ENCODE measurements at regions not wholly inside any gene's neighbourhood (a gene's known extent, or its start where the extent isn't known, plus 50 kb on each side); places are given as distances from the start of the nearest gene placed in this dataset.

GRCh38 chr3:151581035-151581434 is 120.2 kb upstream of the IGSF10 start:
- POLR2A ChIA-PET: no interaction called here
- Mint-ChIP-seq H3K9me3 (peaks cover 2% of the 10 kb centered on the region), H3K4me1 (ENCODE audit: low read depth) (no peaks in the 10 kb centered on the region), H3K27ac (no peak overlapping the region), H3K36me3 (ENCODE audit: low read depth) (no peaks in the 10 kb centered on the region), H3K4me3 (no peak overlapping the region), H3K27me3 (peaks cover 3% of the 10 kb centered on the region)
- no peaks in the 10 kb centered on the region for H3K27me3 ChIP-seq (ENCODE audit: control insufficient read depth in 1 of 2, insufficient read depth in 2 of 2, low read length in 2 of 2)
- intact Hi-C loops (cut with DNase I, micrococcal nuclease): no loop called here
- H3K27ac ChIP-seq (ENCODE audit: low read depth in 1 of 2, low read length in 2 of 2): no peak overlapping the region
- ATAC-seq (ENCODE audit: poor library complexity) (no peak), DNase-seq (no peak)
- no peaks in the 10 kb centered on the region for H3K36me3 ChIP-seq (ENCODE audit: insufficient read depth, low read length)
- no peaks in the 10 kb centered on the region for H3K4me1 ChIP-seq (ENCODE audit: insufficient read depth, low read length)
- no peaks in the 10 kb centered on the region for H3K9me3 ChIP-seq (ENCODE audit: control insufficient read depth in 1 of 2, insufficient read depth in 1 of 2, low read length in 2 of 2)
- TF ChIP-seq CTCF (IDR thresholded peaks at IDR 0.05): no peak
- CTCF ChIA-PET: no interaction called here
- no peak overlapping the region for H3K4me3 ChIP-seq (ENCODE audit: low read length)

DNA sequence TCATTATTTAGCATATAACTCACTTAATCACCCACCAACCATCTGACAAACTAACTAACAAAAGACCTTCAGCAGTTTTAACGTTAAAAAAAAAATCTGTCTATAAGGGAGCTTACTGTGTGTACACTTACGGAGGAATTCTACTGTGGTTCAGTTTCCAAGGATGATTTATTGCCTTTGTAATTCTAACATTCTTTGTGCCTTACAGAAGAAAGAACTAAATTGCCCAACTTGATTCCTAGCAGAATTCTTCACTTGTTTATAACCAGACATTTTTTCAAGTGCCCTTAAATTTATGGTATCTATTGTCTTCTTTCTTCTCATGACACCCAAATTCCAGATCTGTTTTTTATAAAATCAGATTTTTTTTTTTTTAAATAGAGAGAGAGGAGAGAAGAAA is 119.7 kb upstream of the IGSF10 start:
- Mint-ChIP-seq H3K27me3 (peaks cover 3% of the 10 kb centered on the region), H3K36me3 (ENCODE audit: low read depth) (no peaks in the 10 kb centered on the region), H3K27ac (no peak overlapping the region), H3K4me1 (ENCODE audit: low read depth) (no peaks in the 10 kb centered on the region), H3K4me3 (no peak overlapping the region), H3K9me3 (peaks cover 2% of the 10 kb centered on the region)
- CTCF ChIA-PET: no interaction called here
- H3K27ac ChIP-seq (ENCODE audit: low read depth in 1 of 2, low read length in 2 of 2): no peak overlapping the region
- H3K27me3 ChIP-seq (ENCODE audit: control insufficient read depth in 1 of 2, insufficient read depth in 2 of 2, low read length in 2 of 2): no peaks in the 10 kb centered on the region
- no peaks in the 10 kb centered on the region for H3K36me3 ChIP-seq (ENCODE audit: insufficient read depth, low read length)
- peaks cover 0 to under 1% of the 10 kb centered on the region in 2 experiments for H3K9me3 ChIP-seq (ENCODE audit: control insufficient read depth in 1 of 2, insufficient read depth in 1 of 2, low read length in 2 of 2)
- POLR2A ChIA-PET: no interaction called here
- intact Hi-C loops (cut with DNase I, micrococcal nuclease): no loop called here
- no peak for TF ChIP-seq CTCF (IDR thresholded peaks at IDR 0.05)
- no peak overlapping the region for H3K4me3 ChIP-seq (ENCODE audit: low read length)
- DNase-seq (no peak), ATAC-seq (ENCODE audit: poor library complexity) (no peak)
- no peaks in the 10 kb centered on the region for H3K4me1 ChIP-seq (ENCODE audit: insufficient read depth, low read length)

DNA sequence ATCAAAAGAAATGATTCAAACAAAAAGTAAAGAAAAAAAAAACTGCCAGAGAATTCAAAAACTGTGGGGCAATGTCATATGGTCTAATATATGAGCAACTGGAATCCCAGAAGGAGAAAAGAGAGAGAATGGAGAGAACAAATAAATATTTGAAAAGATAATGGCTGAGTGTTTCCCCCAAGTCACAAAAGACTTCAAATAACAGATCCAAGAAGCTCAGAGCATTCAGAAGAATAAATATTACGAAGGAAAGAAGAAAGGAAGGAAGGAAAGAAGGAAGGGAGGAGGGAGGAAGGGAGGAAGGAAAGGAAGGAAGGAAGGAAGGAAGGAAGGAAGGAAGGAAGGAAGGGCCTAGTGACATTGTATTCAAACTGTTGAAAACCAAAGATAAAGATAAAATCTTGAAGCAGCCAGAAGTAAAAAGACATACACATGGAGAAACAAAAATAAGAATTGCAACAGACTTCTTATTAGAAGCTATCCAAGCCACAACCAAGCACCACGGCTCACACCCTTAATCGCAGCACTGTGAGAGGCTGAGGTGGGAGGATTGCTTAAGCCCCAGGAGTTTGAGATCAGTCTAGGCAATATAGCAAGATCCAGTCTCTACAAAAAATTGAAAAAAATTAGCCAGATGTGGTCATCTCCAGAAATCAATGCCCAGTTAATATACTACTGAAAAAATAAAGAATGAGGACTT is 118.9 kb upstream of the IGSF10 start:
- ChIA-PET POLR2A (no interaction called here), CTCF (no interaction called here)
- peaks cover 0 to 6% of the 10 kb centered on the region in 2 experiments for H3K9me3 ChIP-seq (ENCODE audit: control insufficient read depth in 1 of 2, insufficient read depth in 1 of 2, low read length in 2 of 2)
- no peaks in the 10 kb centered on the region for H3K36me3 ChIP-seq (ENCODE audit: insufficient read depth, low read length)
- intact Hi-C loops (cut with DNase I, micrococcal nuclease): no loop called here
- no peak overlapping the region for H3K4me3 ChIP-seq (ENCODE audit: low read length)
- Mint-ChIP-seq H3K36me3 (ENCODE audit: low read depth) (no peaks in the 10 kb centered on the region), H3K27ac (no peak overlapping the region), H3K9me3 (peaks cover 2% of the 10 kb centered on the region), H3K4me3 (no peak overlapping the region), H3K4me1 (ENCODE audit: low read depth) (no peaks in the 10 kb centered on the region), H3K27me3 (peaks cover 3% of the 10 kb centered on the region)
- H3K4me1 ChIP-seq (ENCODE audit: insufficient read depth, low read length): no peaks in the 10 kb centered on the region
- TF ChIP-seq CTCF (IDR thresholded peaks at IDR 0.05): no peak
- DNase-seq: no peak
- H3K27me3 ChIP-seq (ENCODE audit: control insufficient read depth in 1 of 2, insufficient read depth in 2 of 2, low read length in 2 of 2): no peaks in the 10 kb centered on the region
- no peak for ATAC-seq (ENCODE audit: poor library complexity)
- no peak overlapping the region for H3K27ac ChIP-seq (ENCODE audit: low read depth in 1 of 2, low read length in 2 of 2)
